Right cardiac atrium (tissue), 5 donors: ENCODE measurements at regions not wholly inside any gene's neighbourhood (a gene's known extent, or its start where the extent isn't known, plus 50 kb on each side); places are given as distances from the start of the nearest gene placed in this dataset.
"Not testable (repeated sequence)": the region's sequence is repeated elsewhere in the genome, so short reads cannot be mapped to it uniquely, and the experiment has no call there.

Experiments
- ATAC-seq, 2 donors: fragments of 200-7000 bp; cut with Tn5 transposase; one replicate each; pipeline versions ENCODE4 v1.8.0 to v1.9.1; 2020; ENCODE audit warnings: moderate library complexity in 2 of 2, mild to moderate bottlenecking in 1 of 2
- DNase-seq, 3 donors: peaks; one replicate each; pipeline ENCODE4 v3.0.0-alpha.2; 2020
- H3K27ac ChIP-seq: one replicate; pipeline ENCODE4 v1.5.1; 2013; ENCODE audit warnings: mild to moderate bottlenecking, low read length, control low read depth, moderate library complexity
- H3K27me3 ChIP-seq: one replicate; pipeline ENCODE4 v1.6.1; 2013; ENCODE audit not compliant: control insufficient read depth, insufficient read depth
- H3K4me1 ChIP-seq: one replicate; pipeline ENCODE4 v1.6.1; 2013; ENCODE audit warnings: low read length; ENCODE audit not compliant: control insufficient read depth, insufficient read depth
- H3K4me3 ChIP-seq: one replicate; pipeline ENCODE4 v1.5.1; 2013; ENCODE audit warnings: low read length, control low read depth
- H3K9me3 ChIP-seq: one replicate; pipeline ENCODE4 v1.6.1; 2013; ENCODE audit warnings: low read length; ENCODE audit not compliant: control insufficient read depth
- WGBS: extraction: QIAGEN DNeasy Blood & Tissue Kit; methylation state at CpG from one replicate; pipeline ENCODE4 v1.1.7; 2013; 5-methylcytosine and 5-hydroxymethylcytosine counted together
- intact Hi-C, 4 donors: fragments of 100-400 bp; cut with DNase I; formaldehyde crosslinking; loops; one replicate each; pipeline versions ENCODE4 v1.11.0 to v1.14.0; 2022 to 2023
- donor health status: healthy with polysubstance abuse.
- donor health status: DM: no; HTN: yes; CAD: no.
- donor health status: DM: no; HTN: no; CAD: no.
- donor health status: DM: no; HTN: yes; CAD: no; lungs with severe emphysema.
- donor health status: DM: yes; HTN: yes; CAD: no.

DNA sequence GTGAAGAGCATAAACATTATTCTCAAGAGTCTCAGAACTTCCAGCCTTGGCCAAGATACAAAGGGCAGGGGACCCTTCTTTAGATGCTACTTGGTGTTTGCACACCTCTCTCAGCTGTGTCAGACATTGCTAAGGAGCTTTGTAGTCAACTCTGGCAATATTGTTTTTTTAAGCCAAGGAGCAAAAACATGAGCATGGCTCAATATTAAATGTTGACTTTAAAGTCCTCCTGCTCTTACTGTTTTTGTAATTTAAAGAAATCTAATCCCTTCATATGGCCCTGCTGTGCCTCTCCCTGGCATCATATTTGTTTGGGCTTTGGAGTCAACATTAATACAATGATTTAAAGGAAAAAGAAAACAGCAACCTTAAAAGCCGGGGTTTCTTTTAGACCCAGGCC, 67.9 kb upstream of the TMEM170B start:
- no peaks in the 10 kb centered on the region for H3K9me3 ChIP-seq
- no peak overlapping the region for H3K4me3 ChIP-seq
- no peaks in the 10 kb centered on the region for H3K4me1 ChIP-seq
- intact Hi-C loops: no loop called here
- 97% methylated on average over 1 of the region's 1 CpG for WGBS
- DNase-seq (no peak), ATAC-seq (no peak)
- H3K27ac ChIP-seq: no peak overlapping the region
- H3K27me3 ChIP-seq: no peaks in the 10 kb centered on the region

DNA sequence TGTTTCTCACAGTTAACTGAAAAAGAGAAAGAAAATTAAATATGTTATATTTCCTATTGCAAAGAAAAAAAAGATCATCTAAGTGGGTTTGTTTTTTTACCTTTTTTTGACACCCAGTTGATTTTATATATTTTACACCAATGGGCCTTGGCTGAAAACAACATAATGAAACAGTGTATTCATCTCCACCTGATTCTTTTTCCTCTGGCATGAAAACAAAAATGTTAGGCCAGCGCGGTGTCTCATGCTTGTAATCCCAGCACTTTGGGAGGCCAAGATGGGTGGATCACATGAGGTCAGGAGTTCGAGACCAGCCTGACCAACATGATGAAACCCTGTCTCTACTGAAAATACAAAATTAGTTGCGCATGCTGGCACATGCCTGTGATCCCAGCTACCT, 69.3 kb upstream of the TMEM170B start:
- H3K27me3 ChIP-seq, H3K4me1 ChIP-seq, H3K27ac ChIP-seq, H3K9me3 ChIP-seq, DNase-seq, intact Hi-C loops, ATAC-seq, H3K4me3 ChIP-seq: not testable (repeated sequence)
- 64% methylated on average over 4 of the region's 4 CpGs for whole genome bisulfite sequencing

DNA sequence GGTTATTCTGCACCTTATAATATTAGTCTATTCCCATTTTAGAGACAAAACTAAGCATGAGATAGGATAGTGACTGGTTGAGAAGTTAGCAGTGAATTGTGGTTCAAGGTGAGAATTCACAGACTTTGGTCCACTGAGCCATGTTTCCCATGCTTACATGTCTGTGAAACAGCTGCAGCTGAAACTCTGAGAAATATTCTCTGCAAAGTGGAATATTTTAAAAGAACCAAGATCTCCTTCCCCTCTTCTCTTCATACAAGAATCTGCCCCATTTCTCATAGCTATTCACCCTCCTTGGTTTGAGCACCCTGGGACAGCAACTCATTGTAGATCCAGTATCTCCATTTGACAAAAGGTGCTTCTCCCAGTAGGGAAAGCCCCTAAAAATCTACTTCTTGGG, 70.2 kb upstream of the TMEM170B start:
- H3K27ac ChIP-seq: no peak overlapping the region
- no peak for ATAC-seq
- intact Hi-C loops: no loop called here
- H3K4me1 ChIP-seq: no peaks in the 10 kb centered on the region
- no peak overlapping the region for H3K4me3 ChIP-seq
- H3K27me3 ChIP-seq: no peaks in the 10 kb centered on the region
- no peaks in the 10 kb centered on the region for H3K9me3 ChIP-seq
- DNase-seq: no peak

DNA sequence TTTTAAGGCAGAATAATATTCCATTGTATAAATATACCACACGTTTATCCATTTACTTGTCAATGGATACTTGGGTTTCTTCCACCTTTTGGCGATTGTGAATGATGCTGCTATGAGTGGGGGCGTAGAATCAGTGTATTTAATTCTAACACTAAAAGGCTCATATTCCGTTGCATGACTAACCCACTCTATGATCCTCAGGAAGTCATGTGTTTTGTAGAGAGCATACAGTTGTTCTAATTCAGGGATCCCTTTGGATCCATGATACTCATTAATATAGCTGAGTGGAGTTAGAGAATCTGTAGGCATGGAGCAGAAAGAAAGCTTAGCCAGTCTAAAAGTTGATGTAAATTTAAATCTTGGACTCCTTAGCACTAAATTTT, 74.2 kb upstream of the TMEM170B start:
- no peak overlapping the region for H3K4me3 ChIP-seq
- 92% methylated on average over 4 of the region's 4 CpGs for WGBS
- intact Hi-C loops: no loop called here
- DNase-seq (no peak), ATAC-seq (no peak)
- H3K9me3 ChIP-seq: no peaks in the 10 kb centered on the region
- no peak overlapping the region for H3K27ac ChIP-seq
- no peaks in the 10 kb centered on the region for H3K4me1 ChIP-seq
- no peaks in the 10 kb centered on the region for H3K27me3 ChIP-seq

DNA sequence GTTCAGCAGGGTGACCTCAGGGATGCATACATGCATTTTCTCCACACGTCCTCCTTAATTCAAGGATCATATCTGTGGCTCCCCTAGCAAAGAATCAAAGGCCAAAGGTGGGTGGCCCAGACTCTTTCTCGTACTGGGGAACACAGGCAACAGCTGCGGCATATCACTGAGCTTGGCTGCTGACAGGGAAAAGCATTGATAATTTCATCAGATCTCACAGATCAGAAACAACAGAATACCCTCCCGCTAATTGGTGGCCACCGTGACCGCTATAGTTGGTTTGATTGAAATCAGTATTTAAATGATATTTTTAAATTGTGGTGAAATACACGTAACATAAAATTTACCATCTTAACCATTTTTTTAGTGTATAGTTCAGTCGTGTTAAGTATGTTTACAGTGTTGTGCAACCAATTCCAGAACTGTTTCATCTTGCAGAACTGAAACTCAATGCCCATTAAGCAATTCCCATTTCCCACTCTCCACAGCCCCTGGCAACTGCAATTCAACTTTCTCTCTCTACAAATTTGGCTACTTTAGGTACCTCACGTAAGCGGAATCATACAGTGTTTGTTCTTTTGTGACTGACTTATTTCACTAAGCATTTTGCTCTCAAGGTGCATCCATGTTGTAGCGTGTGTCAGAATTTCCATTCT, 74.7 kb upstream of the TMEM170B start:
- intact Hi-C loops: no loop called here
- Histone ChIP-seq H3K27me3 (no peaks in the 10 kb centered on the region), H3K4me3 (no peak overlapping the region), H3K4me1 (no peaks in the 10 kb centered on the region), H3K9me3 (no peaks in the 10 kb centered on the region), H3K27ac (no peak overlapping the region)
- ATAC-seq: no peak
- 71% methylated on average over 11 of the region's 11 CpGs for WGBS
- DNase-seq: no peak

DNA sequence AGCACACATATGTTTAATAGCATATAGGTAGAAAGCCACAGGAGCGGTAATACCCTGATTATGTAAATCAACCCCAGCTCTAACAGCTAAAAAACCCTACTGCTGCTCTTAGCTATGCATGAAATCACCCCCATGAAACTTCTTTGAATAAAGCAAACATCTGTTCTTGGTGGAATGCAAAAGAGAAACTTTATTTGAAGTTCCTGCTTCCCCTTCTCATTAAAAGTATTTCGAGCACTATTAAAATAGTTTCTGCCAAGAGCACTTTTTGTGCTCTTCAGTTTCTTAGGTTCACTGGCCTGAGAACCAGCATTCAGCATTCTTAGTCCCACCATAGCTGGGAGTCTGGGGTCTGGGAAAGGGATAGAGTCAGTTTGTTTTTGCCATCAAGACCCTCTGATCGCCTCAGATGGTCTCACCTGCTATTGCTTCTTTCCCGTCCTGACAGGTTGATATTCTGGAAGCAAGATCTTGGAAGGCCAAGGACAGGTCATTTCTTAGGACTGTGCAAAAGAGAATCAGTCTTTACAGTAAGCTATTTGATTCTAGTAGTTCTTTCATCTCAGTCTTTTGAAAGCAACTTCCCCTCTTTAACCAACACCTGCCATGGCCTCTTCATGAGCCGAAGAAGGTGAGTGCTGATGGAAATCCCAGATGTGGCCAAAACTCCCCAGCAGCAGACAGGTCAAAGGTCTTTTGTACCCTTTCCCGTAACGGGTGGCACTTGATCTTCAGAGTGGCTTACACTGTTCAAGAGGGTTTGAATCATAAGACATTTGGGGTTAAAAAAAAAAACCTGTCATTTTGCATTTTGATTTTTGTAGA, 76.5 kb upstream of the TMEM170B start:
- Histone ChIP-seq H3K4me1 (no peaks in the 10 kb centered on the region), H3K27me3 (no peaks in the 10 kb centered on the region), H3K4me3 (no peak overlapping the region), H3K27ac (no peak overlapping the region), H3K9me3 (no peaks in the 10 kb centered on the region)
- ATAC-seq: no peak
- intact Hi-C loops: no loop called here
- DNase-seq: no peak
- 72% methylated on average over 7 of the region's 7 CpGs for WGBS

DNA sequence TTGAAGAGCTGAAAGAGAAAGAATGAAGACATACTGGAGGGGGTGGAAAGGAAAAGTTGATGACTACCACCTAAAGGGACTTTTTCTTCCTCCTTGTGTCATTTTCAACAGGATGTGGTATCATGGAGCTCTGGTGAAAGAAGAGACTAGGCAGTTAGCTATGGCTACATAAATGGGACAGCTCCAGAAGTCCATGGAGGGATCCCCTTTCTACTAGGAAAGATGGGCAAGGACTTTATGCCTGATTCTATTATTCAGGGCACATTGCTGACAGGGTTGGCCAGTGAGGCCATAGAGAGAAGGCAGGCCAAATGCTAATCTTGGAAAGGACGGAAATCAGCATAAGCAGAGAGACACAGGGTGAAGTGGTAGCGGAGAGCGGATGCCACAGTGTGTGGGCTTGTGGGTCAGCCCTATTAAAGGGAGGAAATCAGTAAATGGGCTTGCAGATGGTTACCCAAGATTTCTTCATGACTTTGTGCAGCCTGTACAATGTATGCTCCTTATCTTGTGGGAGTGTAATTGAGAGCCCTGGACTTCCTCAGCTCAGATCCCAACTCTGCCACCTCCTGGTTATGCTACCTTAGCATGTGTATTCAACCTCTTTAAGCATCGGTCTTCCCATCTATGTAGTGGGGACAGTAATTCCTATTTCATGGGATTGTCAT, 77.4 kb upstream of the TMEM170B start:
- no peak overlapping the region for H3K27ac ChIP-seq
- H3K27me3 ChIP-seq: no peaks in the 10 kb centered on the region
- ATAC-seq: peak; percentile 48 to 91
- H3K4me1 ChIP-seq: no peaks in the 10 kb centered on the region
- no peaks in the 10 kb centered on the region for H3K9me3 ChIP-seq
- H3K4me3 ChIP-seq: no peak overlapping the region
- DNase-seq: no peak
- intact Hi-C loops: no loop called here
- WGBS: 70% methylated on average over 4 of the region's 4 CpGs

DNA sequence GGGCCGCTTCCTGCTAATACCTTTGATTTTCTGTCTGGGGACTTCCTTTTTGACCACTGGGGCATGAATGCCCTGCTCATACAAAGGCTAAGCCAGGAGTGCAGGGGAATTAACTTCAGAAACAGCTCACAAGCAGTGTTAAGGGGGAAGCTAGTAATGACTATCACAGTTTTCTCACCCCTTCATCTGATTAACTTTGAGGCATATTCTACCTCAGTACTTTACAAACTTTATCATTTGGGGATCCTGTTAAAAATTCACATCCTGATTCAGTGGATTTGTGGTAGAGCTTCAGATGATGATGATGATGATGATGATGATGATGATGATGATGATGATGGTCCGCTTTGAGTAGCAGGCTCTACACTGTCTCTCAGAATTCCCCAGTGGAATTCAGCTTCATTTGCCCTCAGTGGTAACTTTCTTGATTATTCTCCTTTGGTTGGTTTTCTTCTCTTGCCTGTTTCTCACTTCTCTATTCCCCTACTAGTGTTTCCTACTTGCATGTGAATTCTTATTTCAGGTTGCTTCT, 78.4 kb upstream of the TMEM170B start:
- Histone ChIP-seq H3K4me1 (no peaks in the 10 kb centered on the region), H3K27me3 (no peaks in the 10 kb centered on the region), H3K27ac (no peak overlapping the region), H3K9me3 (no peaks in the 10 kb centered on the region), H3K4me3 (no peak overlapping the region)
- WGBS: 92% methylated on average over 2 of the region's 2 CpGs
- intact Hi-C loops: no loop called here
- DNase-seq (no peak), ATAC-seq (no peak)

DNA sequence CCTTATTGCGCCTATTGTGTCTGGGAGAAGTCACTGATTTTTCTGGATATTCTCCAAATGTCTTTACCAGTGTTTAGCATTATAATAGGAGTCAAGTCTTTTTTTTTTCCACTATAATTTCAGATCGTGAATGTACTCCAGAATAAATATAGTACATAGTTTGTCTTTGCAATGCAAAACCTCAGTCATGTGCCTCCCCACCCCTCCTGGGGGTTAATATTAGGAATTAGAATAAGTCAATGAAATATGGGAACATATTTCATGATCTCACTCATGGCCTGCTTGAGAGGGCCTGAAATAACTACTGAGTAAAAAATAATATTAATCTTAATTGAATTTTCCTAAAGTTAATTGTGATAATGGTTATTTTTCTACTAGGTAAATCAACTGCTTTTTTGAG, 79.0 kb upstream of the TMEM170B start:
- Histone ChIP-seq H3K4me1 (no peaks in the 10 kb centered on the region), H3K27me3 (no peaks in the 10 kb centered on the region), H3K4me3 (no peak overlapping the region), H3K27ac (no peak overlapping the region), H3K9me3 (no peaks in the 10 kb centered on the region)
- no peak for ATAC-seq
- WGBS: 49% methylated on average over 2 of the region's 2 CpGs
- intact Hi-C loops: no loop called here
- DNase-seq: no peak

DNA sequence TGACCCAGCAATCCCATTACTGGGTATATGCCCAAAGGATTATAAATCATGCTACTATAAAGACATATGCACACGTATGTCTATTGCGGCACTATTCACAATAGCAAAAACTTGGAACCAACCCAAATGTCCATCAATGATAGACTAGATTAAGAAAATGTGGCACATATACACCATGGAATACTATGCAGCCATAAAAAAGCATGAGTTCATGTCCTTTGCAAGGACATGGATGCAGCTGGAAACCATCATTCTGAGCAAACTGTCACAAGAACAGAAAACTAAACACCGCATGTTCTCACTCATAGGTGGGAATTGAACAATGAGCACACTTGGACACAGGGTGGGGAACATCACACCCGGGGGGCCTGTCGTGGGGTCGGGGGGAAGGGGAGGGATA, 80.1 kb upstream of the TMEM170B start:
- H3K27ac ChIP-seq, H3K27me3 ChIP-seq, intact Hi-C loops, ATAC-seq, H3K4me1 ChIP-seq, H3K4me3 ChIP-seq, DNase-seq, H3K9me3 ChIP-seq: not testable (repeated sequence)
- 94% methylated on average over 6 of the region's 6 CpGs for WGBS

DNA sequence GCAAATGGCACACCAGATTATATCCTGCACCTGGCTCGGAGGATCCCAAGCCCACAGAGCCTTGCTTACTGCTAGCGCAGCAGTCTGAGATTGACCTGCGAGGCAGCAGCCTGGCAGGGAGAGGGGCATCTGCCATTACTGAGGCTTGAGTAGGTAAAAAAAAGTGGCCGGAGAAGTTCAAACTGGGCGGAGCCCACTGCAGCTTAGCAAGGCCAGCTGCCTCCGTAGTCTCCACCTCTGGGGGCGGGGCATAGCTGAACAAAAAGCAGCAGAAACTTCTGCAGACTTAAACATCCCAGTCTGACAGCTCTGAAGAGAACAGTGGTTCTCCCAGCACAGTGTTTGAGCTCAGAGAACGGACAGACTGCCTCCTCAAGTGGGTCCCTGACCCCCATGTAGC, 85.4 kb upstream of the TMEM170B start:
- H3K9me3 ChIP-seq, intact Hi-C loops, H3K27me3 ChIP-seq, ATAC-seq, H3K4me3 ChIP-seq, H3K4me1 ChIP-seq, DNase-seq, H3K27ac ChIP-seq: not testable (repeated sequence)
- WGBS: 92% methylated on average over 8 of the region's 8 CpGs
